Neural progenitor cell (in vitro differentiated cells): ENCODE measurements at regions not wholly inside any gene's neighbourhood (a gene's known extent, or its start where the extent isn't known, plus 50 kb on each side); places are given as distances from the start of the nearest gene placed in this dataset.

Experiments
- EZH2 ChIP-seq: fragments of 200-600 bp; sonication (generic); IDR thresholded peaks from 2 replicates; pipeline ENCODE4 v1.6.1; 2017; ENCODE audit warnings: antibody characterized with exemption, mild to moderate bottlenecking, moderate library complexity
- EZH2phosphoT487 ChIP-seq: fragments of 200-600 bp; sonication (generic); IDR thresholded peaks from 2 replicates; pipeline ENCODE4 v1.6.1; 2017; ENCODE audit warnings: antibody characterized with exemption
- TF ChIP-seq, protein P1 (sequence below): fragments of 200-600 bp; sonication (generic); IDR thresholded peaks from 2 replicates; pipeline ENCODE4 v1.5.1; 2017; ENCODE audit warnings: antibody characterized with exemption, mild to moderate bottlenecking

DNA sequence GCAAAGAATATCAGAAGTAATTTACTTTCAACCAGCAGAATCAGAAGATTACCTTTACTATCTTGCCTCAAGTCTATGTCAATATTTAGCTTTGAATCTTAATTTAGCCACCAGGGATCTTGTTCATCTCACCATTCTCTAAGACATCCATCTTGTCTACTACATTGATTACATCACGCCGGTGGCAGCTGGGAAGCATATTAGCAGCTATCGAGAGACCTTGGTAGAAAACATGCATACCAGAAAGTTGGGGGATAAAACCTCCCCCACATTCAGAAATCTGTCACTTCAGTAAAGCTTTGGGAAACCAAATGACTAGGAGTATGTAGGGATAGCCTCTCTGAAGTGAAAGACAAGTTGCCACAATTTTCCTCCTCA is 703.8 kb upstream of the FSHR start:
- TF ChIP-seq, protein P1, sequence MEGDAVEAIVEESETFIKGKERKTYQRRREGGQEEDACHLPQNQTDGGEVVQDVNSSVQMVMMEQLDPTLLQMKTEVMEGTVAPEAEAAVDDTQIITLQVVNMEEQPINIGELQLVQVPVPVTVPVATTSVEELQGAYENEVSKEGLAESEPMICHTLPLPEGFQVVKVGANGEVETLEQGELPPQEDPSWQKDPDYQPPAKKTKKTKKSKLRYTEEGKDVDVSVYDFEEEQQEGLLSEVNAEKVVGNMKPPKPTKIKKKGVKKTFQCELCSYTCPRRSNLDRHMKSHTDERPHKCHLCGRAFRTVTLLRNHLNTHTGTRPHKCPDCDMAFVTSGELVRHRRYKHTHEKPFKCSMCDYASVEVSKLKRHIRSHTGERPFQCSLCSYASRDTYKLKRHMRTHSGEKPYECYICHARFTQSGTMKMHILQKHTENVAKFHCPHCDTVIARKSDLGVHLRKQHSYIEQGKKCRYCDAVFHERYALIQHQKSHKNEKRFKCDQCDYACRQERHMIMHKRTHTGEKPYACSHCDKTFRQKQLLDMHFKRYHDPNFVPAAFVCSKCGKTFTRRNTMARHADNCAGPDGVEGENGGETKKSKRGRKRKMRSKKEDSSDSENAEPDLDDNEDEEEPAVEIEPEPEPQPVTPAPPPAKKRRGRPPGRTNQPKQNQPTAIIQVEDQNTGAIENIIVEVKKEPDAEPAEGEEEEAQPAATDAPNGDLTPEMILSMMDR, result no peak
- TF ChIP-seq EZH2phosphoT487 (no peak), EZH2 (no peak)
